ENCODE measurements at regions not wholly inside any gene's neighbourhood (a gene's known extent, or its start where the extent isn't known, plus 50 kb on each side); places are given as distances from the start of the nearest gene placed in this dataset.

- TF ChIP-seq CTCF (IDR thresholded peaks at IDR 0.05; ENCODE audit: insufficient read depth, low read length, poor library complexity, severe bottlenecking) (no peak), EZH2phosphoT487 (conservative IDR thresholded peaks at IDR 0.05; ENCODE audit: low read length) (no peak)
Measured at GRCh38 chr9:23622396-23622795, 203.6 kb downstream of the ELAVL2 start.

Data from SU-DHL-6 (cell line).